GM18907 (cell line): ENCODE measurements at regions not wholly inside any gene's neighbourhood (a gene's known extent, or its start where the extent isn't known, plus 50 kb on each side); places are given as distances from the start of the nearest gene placed in this dataset.

Source experiments
- ATAC-seq: cut with Tn5 transposase; IDR thresholded peaks from one replicate; pipeline ENCODE4 v1.9.1; 2021; ENCODE audit warnings: mild to moderate bottlenecking, moderate library complexity; ENCODE audit not compliant: unreplicated experiment

DNA sequence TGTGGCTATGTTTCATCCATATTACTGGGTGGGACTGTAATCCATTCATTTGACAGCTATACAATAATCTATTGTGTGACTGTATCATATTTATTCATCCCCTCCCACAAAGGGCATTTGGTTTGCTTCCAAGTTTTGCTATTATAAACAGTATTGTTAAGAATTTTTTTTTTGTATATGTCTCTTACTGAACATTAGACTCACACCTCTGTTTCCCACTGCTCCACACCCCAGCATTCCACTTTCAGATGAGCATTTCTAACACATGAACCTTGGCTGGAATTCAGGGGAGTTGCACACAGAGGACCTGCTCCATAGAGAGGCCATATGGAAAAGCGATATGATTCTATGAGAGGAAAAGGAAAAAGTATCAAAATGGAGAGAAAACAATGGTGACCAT, 81.6 kb upstream of the DKK2 start:
- ATAC-seq: no peak

DNA sequence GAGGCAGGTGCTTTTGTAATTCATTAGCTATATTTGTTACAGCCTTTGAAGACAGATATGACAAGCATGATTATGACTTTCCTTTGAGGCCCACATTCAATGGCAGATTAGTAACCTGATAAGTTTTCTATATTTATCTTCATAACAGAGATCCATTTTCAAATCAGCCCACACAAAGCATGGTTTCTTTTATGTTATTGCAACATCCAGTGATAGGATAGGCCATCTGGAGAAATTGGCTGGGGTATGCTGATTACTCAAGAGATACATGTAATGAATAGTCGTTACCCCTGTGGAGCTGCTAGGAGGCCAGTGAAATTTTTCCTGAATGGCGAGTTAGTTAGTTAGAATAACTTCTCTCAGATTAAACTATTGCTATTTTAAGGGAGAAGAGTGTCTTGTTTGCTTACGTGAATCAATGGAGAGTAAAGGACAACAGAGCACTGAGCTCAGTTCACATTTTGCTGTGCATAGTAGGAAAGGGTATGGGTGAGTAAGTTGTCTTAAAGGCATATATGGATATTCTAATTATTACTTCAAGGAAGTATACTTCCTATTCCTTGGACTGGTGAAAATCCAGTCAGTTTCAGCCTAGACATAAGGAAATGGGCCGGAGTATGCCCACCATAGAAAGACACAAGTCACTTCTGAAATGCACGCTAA, 79.2 kb upstream of the DKK2 start:
- no peak for ATAC-seq

DNA sequence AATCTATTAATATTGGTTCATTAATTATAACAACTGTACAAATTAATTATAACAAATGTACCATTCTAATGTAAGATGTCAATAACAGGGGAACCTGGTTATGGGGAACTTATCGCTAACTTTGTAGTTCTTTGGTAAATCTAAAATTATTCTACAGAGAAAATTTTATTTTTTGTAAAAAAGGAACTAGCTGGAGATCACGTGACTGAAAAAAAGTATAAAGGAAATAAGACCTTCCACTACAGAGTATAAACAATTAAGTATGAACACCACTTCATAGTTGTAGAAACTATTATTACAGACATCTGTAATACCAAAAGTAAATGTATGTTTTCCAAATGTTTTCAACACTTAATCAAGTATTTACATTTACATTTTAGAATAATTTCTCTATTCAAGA, 77.9 kb upstream of the DKK2 start:
- no peak for ATAC-seq

DNA sequence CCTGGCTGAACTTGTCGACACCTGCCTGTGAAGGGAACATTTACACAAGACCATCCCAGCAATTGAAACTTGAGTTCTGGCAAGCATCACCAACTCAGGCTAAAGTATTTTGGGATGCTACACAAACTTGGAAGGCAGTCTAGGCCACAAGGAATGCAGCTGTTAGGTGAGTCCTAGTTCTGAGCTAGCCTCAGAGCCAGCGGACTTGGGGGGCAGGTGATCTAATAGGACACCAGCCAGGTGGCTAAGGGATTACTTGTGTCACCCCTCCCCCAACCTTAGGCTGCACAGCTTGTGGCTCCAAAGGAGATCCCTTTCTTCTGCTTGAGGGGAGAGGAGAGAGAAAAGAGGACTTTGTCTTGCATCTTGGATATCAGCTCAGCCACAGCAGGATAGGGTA, 62.3 kb upstream of the DKK2 start:
- no peak for ATAC-seq

DNA sequence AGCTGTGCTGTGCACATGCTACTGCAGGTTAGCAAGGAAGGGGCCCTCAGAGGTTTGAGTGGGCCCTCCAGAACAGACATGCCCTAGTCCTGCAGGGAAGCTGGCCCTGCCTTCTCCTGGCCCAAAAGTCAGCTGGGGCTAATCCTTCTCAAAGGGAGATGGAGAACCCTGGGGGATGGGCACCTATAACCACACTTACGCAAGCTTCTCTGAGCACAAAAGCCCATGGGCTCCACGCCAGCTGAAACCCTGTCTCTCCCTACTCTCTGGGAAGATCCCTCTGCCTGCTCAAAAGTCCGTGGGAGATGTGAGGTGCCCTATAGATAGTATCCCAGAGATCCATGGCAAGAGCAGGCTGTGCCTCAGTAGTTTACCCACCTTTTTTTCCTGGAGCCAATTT, 58.9 kb upstream of the DKK2 start:
- no peak for ATAC-seq

DNA sequence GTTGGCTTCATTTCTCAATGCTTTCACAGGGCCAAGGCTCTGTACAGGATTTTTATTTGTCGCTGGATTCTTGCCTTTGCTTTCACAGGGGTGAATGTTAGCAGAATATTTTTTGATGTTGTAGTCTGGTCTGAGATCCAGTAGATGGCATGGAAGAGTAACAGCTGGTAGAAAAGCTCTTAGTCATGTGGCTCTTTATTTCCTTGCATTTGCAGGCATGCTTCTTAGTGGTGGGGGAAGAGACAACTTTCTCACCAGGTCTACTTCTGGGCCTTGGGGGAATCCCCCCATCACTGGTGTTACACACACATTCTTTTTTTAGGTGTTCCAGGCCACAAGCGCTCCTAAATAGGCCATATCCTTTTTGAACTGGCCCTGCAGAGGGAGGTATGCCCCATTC, 58.2 kb upstream of the DKK2 start:
- peak; percentile 70 for ATAC-seq
